AG04450 (cell line): ENCODE measurements at regions not wholly inside any gene's neighbourhood (a gene's known extent, or its start where the extent isn't known, plus 50 kb on each side); places are given as distances from the start of the nearest gene placed in this dataset.
"Not testable (repeated sequence)": the region's sequence is repeated elsewhere in the genome, so short reads cannot be mapped to it uniquely, and the experiment has no call there.

Experiments used
- CTCF ChIA-PET: fragments of 300-600, 350-600 bp; formaldehyde crosslinking; extraction: SDS; loops from one replicate; lab custom pipeline; 2022; ENCODE audit warnings: antibody characterized with exemption, inconsistent platforms; lab: Charles Lee
- POLR2A ChIA-PET: fragments of 350-600 bp; formaldehyde crosslinking; extraction: SDS; loops from one replicate; lab custom pipeline; 2021; ENCODE audit warnings: antibody characterized with exemption, inconsistent platforms; lab: Yijun Ruan, JAX
- DNase-seq: peaks from one replicate; pipeline ENCODE4 v3.0.0-alpha.2; 2011; ENCODE audit warnings: low read depth, low spot score
- H3K27ac ChIP-seq: one replicate; pipeline ENCODE4 v1.5.1; 2012; ENCODE audit warnings: low read depth, low read length, control low read depth
- H3K27me3 ChIP-seq: one replicate; pipeline ENCODE4 v1.6.0; 2012; ENCODE audit warnings: low read length; ENCODE audit not compliant: control insufficient read depth, insufficient read depth
- H3K4me3 ChIP-seq: 2 replicates; pipeline ENCODE4 v1.5.1; 2011; ENCODE audit warnings: mild to moderate bottlenecking, low read depth, low read length, control low read depth
- H3K9me3 ChIP-seq: 2 replicates; pipeline ENCODE4 v1.5.1; 2012; ENCODE audit warnings: low read length; ENCODE audit not compliant: control insufficient read depth, insufficient read depth
- TF ChIP-seq, protein P1 (sequence below): IDR thresholded peaks from 2 replicates; pipeline ENCODE4 v1.5.1; 2011; ENCODE audit warnings: low read depth, low read length, control low read depth, inconsistent platforms

DNA sequence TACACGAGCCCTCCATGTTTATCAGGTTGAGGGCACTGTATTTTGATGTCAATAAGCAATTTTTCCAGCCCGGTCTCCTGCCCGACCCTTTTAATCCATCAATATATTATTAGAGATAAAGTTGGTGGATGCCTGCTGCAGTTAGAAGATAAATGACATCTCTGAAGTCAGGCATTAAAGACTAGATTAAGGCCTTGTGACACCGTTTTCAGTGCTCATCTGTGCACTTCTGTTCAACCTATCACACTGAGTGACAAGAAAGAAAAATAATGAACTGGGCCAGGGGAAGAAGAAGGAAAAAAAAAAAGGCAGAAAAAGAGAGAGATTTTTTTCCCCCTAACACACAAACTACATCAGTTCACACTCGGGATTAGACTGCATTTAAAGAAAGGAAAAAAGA lies 371.8 kb downstream of the IL20RB start:
- POLR2A ChIA-PET: no interaction called here
- CTCF ChIA-PET: no interaction called here
- TF ChIP-seq, protein P1, sequence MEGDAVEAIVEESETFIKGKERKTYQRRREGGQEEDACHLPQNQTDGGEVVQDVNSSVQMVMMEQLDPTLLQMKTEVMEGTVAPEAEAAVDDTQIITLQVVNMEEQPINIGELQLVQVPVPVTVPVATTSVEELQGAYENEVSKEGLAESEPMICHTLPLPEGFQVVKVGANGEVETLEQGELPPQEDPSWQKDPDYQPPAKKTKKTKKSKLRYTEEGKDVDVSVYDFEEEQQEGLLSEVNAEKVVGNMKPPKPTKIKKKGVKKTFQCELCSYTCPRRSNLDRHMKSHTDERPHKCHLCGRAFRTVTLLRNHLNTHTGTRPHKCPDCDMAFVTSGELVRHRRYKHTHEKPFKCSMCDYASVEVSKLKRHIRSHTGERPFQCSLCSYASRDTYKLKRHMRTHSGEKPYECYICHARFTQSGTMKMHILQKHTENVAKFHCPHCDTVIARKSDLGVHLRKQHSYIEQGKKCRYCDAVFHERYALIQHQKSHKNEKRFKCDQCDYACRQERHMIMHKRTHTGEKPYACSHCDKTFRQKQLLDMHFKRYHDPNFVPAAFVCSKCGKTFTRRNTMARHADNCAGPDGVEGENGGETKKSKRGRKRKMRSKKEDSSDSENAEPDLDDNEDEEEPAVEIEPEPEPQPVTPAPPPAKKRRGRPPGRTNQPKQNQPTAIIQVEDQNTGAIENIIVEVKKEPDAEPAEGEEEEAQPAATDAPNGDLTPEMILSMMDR: no peak

DNA sequence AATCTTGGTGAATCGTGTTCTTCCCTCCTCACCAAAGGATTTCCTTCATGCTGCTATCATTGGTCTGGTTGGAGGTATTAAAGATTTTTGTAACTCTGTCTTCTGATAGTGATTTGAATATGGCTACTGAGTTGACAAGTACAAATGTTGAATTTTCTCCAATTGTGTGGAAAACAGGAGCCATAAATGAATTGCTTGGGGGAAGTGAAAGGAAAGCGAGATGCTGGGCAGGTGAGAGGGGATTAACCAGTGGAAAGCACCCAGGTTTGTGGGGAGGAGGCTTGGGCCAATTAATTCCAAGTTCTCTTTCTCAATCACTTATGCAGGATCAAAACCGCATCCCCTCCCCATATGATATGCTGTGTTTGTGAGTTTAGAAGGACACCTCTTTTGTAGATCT lies 372.5 kb downstream of the IL20RB start:
- Histone ChIP-seq H3K4me3 (no peak overlapping the region), H3K27me3 (no peaks in the 10 kb centered on the region), H3K9me3 (peaks cover 9% of the 10 kb centered on the region; the same call in 1 of the 2 replicates), H3K27ac (no peak overlapping the region)
- ChIA-PET POLR2A (no interaction called here), CTCF (no interaction called here)
- DNase-seq: no peak
- TF ChIP-seq, protein P1: no peak

More for the DNA sequence above, 371.8 kb downstream of the IL20RB start:
- no peak overlapping the region for H3K27ac ChIP-seq
- no peak overlapping the region for H3K4me3 ChIP-seq
- no peaks in the 10 kb centered on the region for H3K27me3 ChIP-seq
- peaks cover 10% of the 10 kb centered on the region; the same call in 1 of the 2 replicates for H3K9me3 ChIP-seq
- no peak for DNase-seq

DNA sequence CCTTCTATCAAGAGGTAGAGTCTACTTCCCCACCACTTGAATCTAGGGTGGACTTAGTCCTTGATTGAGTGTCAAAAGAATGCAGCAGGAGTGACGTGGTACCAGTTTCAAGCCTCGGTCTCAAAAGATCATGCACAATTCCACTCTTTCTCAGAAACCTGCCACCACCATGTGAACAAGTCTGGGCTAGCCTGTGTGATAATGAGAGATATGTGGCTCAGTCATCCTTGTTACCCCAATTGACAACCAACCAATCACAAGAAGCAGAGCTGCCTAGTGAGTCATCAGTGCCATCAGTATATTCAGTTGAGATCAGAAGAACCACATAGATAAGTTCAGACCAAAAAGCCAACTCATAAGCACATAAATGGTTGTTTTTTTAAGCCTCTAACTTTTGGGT lies 374.5 kb downstream of the IL20RB start:
- Histone ChIP-seq H3K9me3 (peaks cover 6% of the 10 kb centered on the region; the same call in 1 of the 2 replicates), H3K27me3 (no peaks in the 10 kb centered on the region), H3K4me3 (no peak overlapping the region), H3K27ac (no peak overlapping the region)
- ChIA-PET CTCF (no interaction called here), POLR2A (no interaction called here)
- TF ChIP-seq, protein P1: no peak
- no peak for DNase-seq

DNA sequence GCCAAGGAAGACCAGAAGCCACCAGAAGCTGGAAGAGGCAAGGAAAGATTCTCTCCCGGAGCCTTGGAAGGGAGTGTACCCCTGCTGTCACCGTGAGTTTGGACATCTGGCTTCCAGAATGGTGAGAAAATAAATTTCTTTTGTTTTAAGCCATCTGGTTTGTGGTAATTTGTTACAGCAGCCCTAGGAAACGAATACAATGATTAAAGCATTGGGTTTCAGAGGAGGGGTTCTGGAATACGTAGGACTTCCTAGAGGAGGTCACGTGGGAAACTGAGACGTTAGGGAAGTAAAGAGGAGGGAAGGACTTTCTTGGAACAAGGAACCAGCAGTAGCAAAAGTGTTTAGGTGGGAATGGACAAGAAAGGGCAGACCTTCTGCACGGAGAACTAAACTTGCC lies 377.7 kb downstream of the IL20RB start:
- no peak overlapping the region for H3K27ac ChIP-seq
- TF ChIP-seq, protein P1: no peak
- POLR2A ChIA-PET: no interaction called here
- H3K4me3 ChIP-seq: no peak overlapping the region
- no peaks in the 10 kb centered on the region for H3K27me3 ChIP-seq
- CTCF ChIA-PET: no interaction called here
- peaks cover 9% of the 10 kb centered on the region; the same call in 1 of the 2 replicates for H3K9me3 ChIP-seq
- DNase-seq: no peak

DNA sequence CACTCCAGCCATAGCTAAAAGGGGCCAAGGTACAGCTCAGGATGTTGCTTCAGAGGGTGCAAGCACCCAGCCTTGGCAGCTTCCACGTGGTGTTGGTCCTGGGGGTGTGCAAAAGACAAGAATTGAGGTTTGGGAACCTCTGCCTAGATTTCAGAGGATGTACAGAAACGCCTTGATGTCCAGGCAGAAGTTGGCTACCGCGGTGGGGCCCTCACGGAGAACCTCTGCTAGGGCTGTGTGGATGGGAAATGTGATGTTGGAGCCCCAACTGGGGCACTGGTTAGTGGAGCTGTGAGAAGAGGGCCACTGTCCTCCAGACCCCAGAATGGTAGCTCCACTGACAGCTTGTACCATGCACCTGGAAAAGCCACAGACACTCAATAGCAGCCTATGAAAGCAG lies 380.6 kb downstream of the IL20RB start:
- CTCF ChIA-PET: not testable (repeated sequence)

DNA sequence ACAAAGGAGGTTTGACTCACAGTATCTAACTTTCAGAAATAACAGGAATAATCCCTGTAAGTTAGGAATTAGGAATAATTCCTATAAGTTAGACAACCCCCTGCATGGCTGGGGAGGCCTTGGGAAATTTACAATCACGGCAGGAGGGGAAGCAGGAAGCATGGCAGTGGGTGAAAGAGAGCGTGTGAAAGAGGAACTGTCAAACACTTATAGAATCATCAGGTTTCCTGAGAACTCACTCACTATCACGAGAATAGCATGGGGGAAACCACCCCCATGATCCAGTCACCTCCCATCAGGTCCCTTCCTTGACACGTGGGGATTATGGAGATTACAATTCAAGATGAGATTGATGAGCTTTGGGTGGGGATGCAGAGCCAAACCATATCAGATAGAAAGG lies 385.5 kb downstream of the IL20RB start:
- DNase-seq: no peak
- Histone ChIP-seq H3K9me3 (peaks cover 19% of the 10 kb centered on the region; the same call in 1 of the 2 replicates), H3K27me3 (no peaks in the 10 kb centered on the region), H3K4me3 (no peak overlapping the region), H3K27ac (no peak overlapping the region)
- ChIA-PET CTCF (no interaction called here), POLR2A (no interaction called here)
- TF ChIP-seq, protein P1: no peak

More for the DNA sequence above, 380.6 kb downstream of the IL20RB start:
- H3K4me3 ChIP-seq, DNase-seq, H3K27ac ChIP-seq, H3K9me3 ChIP-seq, POLR2A ChIA-PET, H3K27me3 ChIP-seq: not testable (repeated sequence)
